H9 (cell line): ENCODE measurements at regions not wholly inside any gene's neighbourhood (a gene's known extent, or its start where the extent isn't known, plus 50 kb on each side); places are given as distances from the start of the nearest gene placed in this dataset.

Source experiments
- DNase-seq: peaks from one replicate; pipeline ENCODE4 v3.0.0-alpha.2; 2017
- H2AFZ ChIP-seq: one replicate; pipeline ENCODE4 v1.6.1; 2013; ENCODE audit warnings: mild to moderate bottlenecking, low read length, control low read depth, moderate library complexity
- H2AK5ac ChIP-seq: 2 replicates; pipeline ENCODE4 v1.6.1; 2013; ENCODE audit warnings: low read length, control low read depth, mixed read lengths; ENCODE audit not compliant: insufficient read length
- H2BK120ac ChIP-seq: one replicate; pipeline ENCODE4 v1.6.1; 2013; ENCODE audit warnings: low read depth, mild to moderate bottlenecking, low read length, control low read depth, inconsistent platforms; ENCODE audit not compliant: poor library complexity, severe bottlenecking
- H2BK12ac ChIP-seq: 2 replicates; pipeline ENCODE4 v1.6.1; 2013; ENCODE audit warnings: low read length, control low read depth, mixed read lengths, low read depth; ENCODE audit not compliant: insufficient read length
- H2BK15ac ChIP-seq: 2 replicates; pipeline ENCODE4 v1.6.1; 2013; ENCODE audit warnings: low read depth, low read length, control low read depth
- H2BK20ac ChIP-seq: one replicate; pipeline ENCODE4 v1.6.1; 2013; ENCODE audit warnings: low read depth, mild to moderate bottlenecking, low read length, control low read depth, inconsistent platforms; ENCODE audit not compliant: poor library complexity, severe bottlenecking
- H2BK5ac ChIP-seq: 2 replicates; pipeline ENCODE4 v1.6.1; 2013; ENCODE audit warnings: low read length, control low read depth, mixed read lengths; ENCODE audit not compliant: insufficient read length
- H3K14ac ChIP-seq: 2 replicates; pipeline ENCODE4 v1.6.1; 2013; ENCODE audit warnings: low read length, control low read depth; ENCODE audit not compliant: insufficient read depth
- H3K18ac ChIP-seq: 2 replicates; pipeline ENCODE4 v1.6.1; 2013; ENCODE audit warnings: low read depth, mild to moderate bottlenecking, mixed read lengths, low read length, control low read depth; ENCODE audit not compliant: insufficient read length
- H3K23ac ChIP-seq: 2 replicates; pipeline ENCODE4 v1.6.1; 2013; ENCODE audit warnings: low read length, control low read depth, mixed read lengths, low read depth; ENCODE audit not compliant: insufficient read length
- H3K23me2 ChIP-seq: 2 replicates; pipeline ENCODE4 v1.6.1; 2013; ENCODE audit warnings: low read depth, mild to moderate bottlenecking, mixed read lengths, low read length, control low read depth; ENCODE audit not compliant: insufficient read length, poor library complexity, severe bottlenecking
- H3K27ac ChIP-seq: 2 replicates; pipeline ENCODE4 v1.5.1; 2013; ENCODE audit warnings: low read length, control low read depth, mixed read lengths, low read depth; ENCODE audit not compliant: insufficient read length
- H3K27me3 ChIP-seq: 2 replicates; pipeline ENCODE4 v1.6.1; 2013; ENCODE audit warnings: low read length, control low read depth, inconsistent platforms; ENCODE audit not compliant: insufficient read depth
- H3K4ac ChIP-seq: 2 replicates; pipeline ENCODE4 v1.6.1; 2013; ENCODE audit warnings: low read depth, mild to moderate bottlenecking, control low read depth, inconsistent platforms, low read length, moderate library complexity
- H3K4me1 ChIP-seq: 2 replicates; pipeline ENCODE4 v1.6.1; 2013; ENCODE audit warnings: low read length, control low read depth, inconsistent platforms; ENCODE audit not compliant: insufficient read depth
- H3K4me2 ChIP-seq: 2 replicates; pipeline ENCODE4 v1.6.1; 2013; ENCODE audit warnings: low read length, control low read depth, mixed read lengths; ENCODE audit not compliant: insufficient read length, insufficient read depth
- H3K56ac ChIP-seq: 2 replicates; pipeline ENCODE4 v1.6.1; 2013; ENCODE audit warnings: low read depth, mild to moderate bottlenecking, mixed read lengths, low read length, control low read depth; ENCODE audit not compliant: insufficient read length
- H3K79me1 ChIP-seq: 2 replicates; pipeline ENCODE4 v1.6.1; 2013; ENCODE audit warnings: low read depth, mild to moderate bottlenecking, moderate library complexity, low read length, control low read depth, inconsistent platforms; ENCODE audit not compliant: insufficient read depth, poor library complexity, severe bottlenecking
- H3K79me2 ChIP-seq: 2 replicates; pipeline ENCODE4 v1.6.1; 2013; ENCODE audit warnings: low read length, control low read depth, inconsistent platforms; ENCODE audit not compliant: insufficient read depth
- H3K9ac ChIP-seq: 2 replicates; pipeline ENCODE4 v1.6.1; 2013; ENCODE audit warnings: low read length, control low read depth, mixed read lengths; ENCODE audit not compliant: insufficient read length; ENCODE audit errors: extremely low read depth
- H3K9me3 ChIP-seq: one replicate; pipeline ENCODE4 v1.6.1; 2013; ENCODE audit warnings: low read depth, low read length, inconsistent platforms; ENCODE audit not compliant: control insufficient read depth
- H3T11ph ChIP-seq: one replicate; pipeline ENCODE4 v1.6.1; 2013; ENCODE audit warnings: mild to moderate bottlenecking, low read length, control low read depth, inconsistent platforms
- H4K20me1 ChIP-seq: one replicate; pipeline ENCODE4 v1.6.1; 2013; ENCODE audit not compliant: control insufficient read depth, insufficient read length, insufficient read depth
- H4K5ac ChIP-seq: 2 replicates; pipeline ENCODE4 v1.6.1; 2013; ENCODE audit warnings: low read depth, mild to moderate bottlenecking, mixed read lengths, low read length, control low read depth; ENCODE audit not compliant: insufficient read length
- H4K8ac ChIP-seq: replicated peaks from 2 replicates; pipeline ENCODE4 v1.6.1; 2013; ENCODE audit warnings: low read length, control low read depth, mixed read lengths, low read depth; ENCODE audit not compliant: insufficient read length
- H4K91ac ChIP-seq: 2 replicates; pipeline ENCODE4 v1.6.1; 2013; ENCODE audit warnings: low read depth, mild to moderate bottlenecking, moderate library complexity, mixed read lengths, low read length, control low read depth; ENCODE audit not compliant: insufficient read length
- H3K27ac Mint-ChIP-seq, 3 experiments: 2 replicates in 2 of 3; 3 replicates in 1 of 3; pipeline ENCODE4 v1.8.0; 2020 to 2021; ENCODE audit warnings: mixed read lengths in 3 of 3, mild to moderate bottlenecking in 1 of 3, moderate library complexity in 1 of 3
- H3K27me3 Mint-ChIP-seq: 2 replicates; pipeline ENCODE4 v1.8.0; 2021; ENCODE audit warnings: low read depth, mild to moderate bottlenecking, moderate library complexity, mixed read lengths
- H3K36me3 Mint-ChIP-seq, 3 experiments: 2 replicates in 2 of 3; 3 replicates in 1 of 3; pipeline ENCODE4 v1.8.0; 2020 to 2021; ENCODE audit warnings: low read depth in 3 of 3, mixed read lengths in 3 of 3; ENCODE audit not compliant: insufficient read depth in 1 of 3
- H3K4me1 Mint-ChIP-seq, 2 experiments: 2 replicates each; pipeline ENCODE4 v1.8.0; 2020; ENCODE audit warnings: mixed read lengths in 2 of 2
- H3K4me3 Mint-ChIP-seq, 2 experiments: 2 replicates in 1 of 2; 3 replicates in 1 of 2; pipeline ENCODE4 v1.8.0; 2020 to 2021; ENCODE audit warnings: mild to moderate bottlenecking in 2 of 2, mixed read lengths in 2 of 2, moderate library complexity in 1 of 2
- H3K9me3 Mint-ChIP-seq, 2 experiments: 2 replicates in 1 of 2; 3 replicates in 1 of 2; pipeline ENCODE4 v1.8.0; 2020; ENCODE audit warnings: mild to moderate bottlenecking in 2 of 2, mixed read lengths in 2 of 2, moderate library complexity in 1 of 2
- WGBS: extraction: QIAGEN DNeasy Blood & Tissue Kit; methylation state at CpG from one replicate; pipeline ENCODE4 v1.1.7; 2013; ENCODE audit warnings: missing lambda C conversion rate, low lambda C conversion rate, mixed read lengths; ENCODE audit not compliant: insufficient read length; ENCODE audit errors: extremely low coverage; 5-methylcytosine and 5-hydroxymethylcytosine counted together
- TF ChIP-seq, protein P1 (sequence below): fragments of 200-600 bp; sonication (generic); conservative IDR thresholded peaks from 3 replicates; pipeline ENCODE4 v1.8.0; 2021; ENCODE audit warnings: antibody characterized with exemption, mild to moderate bottlenecking

- Histone ChIP-seq H3K14ac (no peak overlapping the region), H3K9ac (no peak overlapping the region), H4K8ac (no peak overlapping the region), H4K91ac (no peak overlapping the region), H2BK20ac (no peak overlapping the region), H2BK15ac (no peak overlapping the region), H3K23me2 (no peaks in the 10 kb centered on the region), H2AK5ac (no peak overlapping the region), H3K27ac (no peak overlapping the region), H3T11ph (no peak overlapping the region), H3K56ac (no peak overlapping the region), H2BK12ac (no peak overlapping the region), H3K79me1 (no peaks in the 10 kb centered on the region), H2BK120ac (no peak overlapping the region), H4K20me1 (no peaks in the 10 kb centered on the region), H3K27me3 (no peaks in the 10 kb centered on the region), H2BK5ac (no peak overlapping the region), H2AFZ (no peak overlapping the region), H3K4me2 (no peak overlapping the region), H4K5ac (no peak overlapping the region), H3K79me2 (no peaks in the 10 kb centered on the region), H3K4ac (no peak overlapping the region), H3K18ac (no peak overlapping the region), H3K9me3 (peaks cover 16% of the 10 kb centered on the region), H3K23ac (no peak overlapping the region), H3K4me1 (no peaks in the 10 kb centered on the region)
- Mint-ChIP-seq H3K9me3 (peaks cover 42 to 83% of the 10 kb centered on the region in 2 experiments), H3K27me3 (peaks cover 2% of the 10 kb centered on the region; the same call in 1 of the 2 replicates), H3K27ac (no peak overlapping the region), H3K36me3 (peaks cover 0 to 5% (median 2%) of the 10 kb centered on the region in 3 experiments; a peak in 4 of 7 replicates), H3K4me1 (no peaks in the 10 kb centered on the region), H3K4me3 (no peak overlapping the region)
- DNase-seq = no peak
- TF ChIP-seq, protein P1, sequence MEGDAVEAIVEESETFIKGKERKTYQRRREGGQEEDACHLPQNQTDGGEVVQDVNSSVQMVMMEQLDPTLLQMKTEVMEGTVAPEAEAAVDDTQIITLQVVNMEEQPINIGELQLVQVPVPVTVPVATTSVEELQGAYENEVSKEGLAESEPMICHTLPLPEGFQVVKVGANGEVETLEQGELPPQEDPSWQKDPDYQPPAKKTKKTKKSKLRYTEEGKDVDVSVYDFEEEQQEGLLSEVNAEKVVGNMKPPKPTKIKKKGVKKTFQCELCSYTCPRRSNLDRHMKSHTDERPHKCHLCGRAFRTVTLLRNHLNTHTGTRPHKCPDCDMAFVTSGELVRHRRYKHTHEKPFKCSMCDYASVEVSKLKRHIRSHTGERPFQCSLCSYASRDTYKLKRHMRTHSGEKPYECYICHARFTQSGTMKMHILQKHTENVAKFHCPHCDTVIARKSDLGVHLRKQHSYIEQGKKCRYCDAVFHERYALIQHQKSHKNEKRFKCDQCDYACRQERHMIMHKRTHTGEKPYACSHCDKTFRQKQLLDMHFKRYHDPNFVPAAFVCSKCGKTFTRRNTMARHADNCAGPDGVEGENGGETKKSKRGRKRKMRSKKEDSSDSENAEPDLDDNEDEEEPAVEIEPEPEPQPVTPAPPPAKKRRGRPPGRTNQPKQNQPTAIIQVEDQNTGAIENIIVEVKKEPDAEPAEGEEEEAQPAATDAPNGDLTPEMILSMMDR = no peak
- WGBS = no CpG with 5 or more reads among the region's 1 CpG
Observed at GRCh38 chr4:189261475-189261874, 679.2 kb upstream of the FRG1 start.
